ENCODE measurements at regions not wholly inside any gene's neighbourhood (a gene's known extent, or its start where the extent isn't known, plus 50 kb on each side); places are given as distances from the start of the nearest gene placed in this dataset.
A peak's percentile ranks its signal among the peaks of the same experiment; 100 is the strongest.

GRCh38 chr1:8189931-8190483 lies 127.9 kb upstream of the SLC45A1 start (continued):
- TF ChIP-seq ZSCAN5A (CRISPR knock-in tag; IDR thresholded peaks at IDR 0.05; ENCODE audit: borderline replicate concordance) (peak; percentile 69; the same call in 1 of the 2 replicates), ZBTB21 (CRISPR knock-in tag; IDR thresholded peaks at IDR 0.05) (peak; percentile 59; the same call in 1 of the 2 replicates), SKIL (CRISPR knock-in tag; IDR thresholded peaks at IDR 0.05; ENCODE audit: borderline replicate concordance) (peak; percentile 98), CREB3 (CRISPR knock-in tag; IDR thresholded peaks at IDR 0.05) (no peak), ZNF746 (CRISPR knock-in tag; IDR thresholded peaks at IDR 0.05) (peak; percentile 83), ZMYM2 (CRISPR knock-in tag; IDR thresholded peaks at IDR 0.05) (peak; percentile 86), ZHX1 (CRISPR knock-in tag; IDR thresholded peaks at IDR 0.05; ENCODE audit: low read depth) (peak; percentile 64; the same call in 1 of the 2 replicates), ISX (CRISPR knock-in tag; conservative IDR thresholded peaks at IDR 0.05) (no peak), LCORL (IDR thresholded peaks at IDR 0.05) (peak; percentile 77; the same call in 1 of the 2 replicates), LCORL (CRISPR knock-in tag; IDR thresholded peaks at IDR 0.05) (peak; percentile 99), CC2D1A (CRISPR knock-in tag; IDR thresholded peaks at IDR 0.05) (no peak), ZNF512 (CRISPR knock-in tag; IDR thresholded peaks at IDR 0.05) (no peak), ZNF646 (CRISPR knock-in tag; IDR thresholded peaks at IDR 0.05) (peak; percentile 63; the same call in 1 of the 2 replicates)
